ELF-1 (cell line): ENCODE measurements at regions not wholly inside any gene's neighbourhood (a gene's known extent, or its start where the extent isn't known, plus 50 kb on each side); places are given as distances from the start of the nearest gene placed in this dataset.
"Not testable (repeated sequence)": the region's sequence is repeated elsewhere in the genome, so short reads cannot be mapped to it uniquely, and the experiment has no call there.

Experiments used
- DNase-seq: peaks from one replicate; pipeline ENCODE4 v3.0.0-alpha.2; 2016; ENCODE audit warnings: low read depth, low spot score

DNA sequence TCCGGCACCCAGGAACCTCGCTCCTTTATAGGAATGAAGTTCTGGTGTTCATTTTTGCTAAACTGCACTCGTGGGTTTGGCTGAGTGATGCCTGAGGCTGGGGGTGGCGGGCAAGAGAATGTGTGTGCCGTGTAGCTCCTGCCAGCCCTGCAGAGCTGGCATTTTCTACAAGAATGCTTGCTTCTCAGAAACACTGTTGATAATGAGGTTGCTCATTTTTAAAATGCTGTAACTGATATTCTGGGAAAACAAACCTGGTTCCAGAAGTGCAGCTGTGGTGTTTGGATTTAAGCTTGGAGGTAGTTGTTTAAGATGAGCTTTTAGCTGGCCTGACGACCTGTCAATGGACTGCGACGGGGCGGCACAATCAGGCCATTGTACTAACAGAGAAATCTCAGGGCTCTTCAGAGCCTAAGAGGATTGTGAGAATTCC lies 511.9 kb upstream of the TNP1 start:
- DNase-seq = no peak

- no peak for DNase-seq
These were observed 510.5 kb upstream of the TNP1 start for GRCh38 chr2:217370391-217370790.

- no peak for DNase-seq
These were observed 507.6 kb upstream of the TNP1 start for GRCh38 chr2:217367464-217367863.

DNA sequence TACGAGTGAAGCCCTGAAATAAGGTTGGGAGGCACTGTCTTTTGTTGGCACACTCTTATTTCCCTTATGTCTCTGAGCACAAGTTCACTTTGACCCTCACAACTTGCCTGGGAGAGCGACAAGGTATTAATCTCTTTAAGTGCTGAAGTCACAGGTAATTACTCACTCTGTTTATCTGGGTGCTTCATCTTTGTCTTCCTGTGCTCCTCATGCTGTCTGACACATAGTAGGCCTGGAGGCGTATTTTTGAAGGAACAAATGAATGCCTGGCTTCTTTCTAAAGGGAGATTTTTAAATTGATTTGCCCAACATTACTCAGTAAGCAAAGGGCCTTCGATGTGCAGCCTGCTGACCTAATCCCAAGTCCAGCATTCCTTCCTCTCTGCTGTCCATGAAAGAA lies 507.1 kb upstream of the TNP1 start:
- peak; percentile 47 for DNase-seq

GRCh38 chr2:217366266-217366895 lies 506.5 kb upstream of the TNP1 start:
- DNase-seq = no peak

- DNase-seq = no peak
These were observed 505.8 kb upstream of the TNP1 start for GRCh38 chr2:217365656-217366055.

DNA sequence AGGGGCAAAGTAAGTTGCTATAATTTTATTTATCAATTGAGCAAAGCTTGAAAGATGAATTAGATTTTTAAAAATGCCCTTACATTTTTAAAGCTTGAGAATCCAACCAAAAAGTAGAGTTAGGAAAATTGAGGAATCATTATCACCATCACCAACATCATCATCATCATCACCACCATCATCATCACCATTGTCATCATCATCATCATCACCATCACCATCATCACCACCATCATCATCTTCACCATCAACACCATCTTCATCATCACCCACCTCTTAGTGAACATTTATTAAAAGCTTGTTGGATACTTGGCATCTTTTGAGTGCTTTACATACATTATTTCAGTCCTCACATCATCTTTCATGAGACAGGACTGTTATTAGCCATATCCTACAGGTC lies 504.4 kb upstream of the TNP1 start:
- no peak for DNase-seq

GRCh38 chr2:217363470-217363869 lies 503.6 kb upstream of the TNP1 start:
- no peak for DNase-seq

DNA sequence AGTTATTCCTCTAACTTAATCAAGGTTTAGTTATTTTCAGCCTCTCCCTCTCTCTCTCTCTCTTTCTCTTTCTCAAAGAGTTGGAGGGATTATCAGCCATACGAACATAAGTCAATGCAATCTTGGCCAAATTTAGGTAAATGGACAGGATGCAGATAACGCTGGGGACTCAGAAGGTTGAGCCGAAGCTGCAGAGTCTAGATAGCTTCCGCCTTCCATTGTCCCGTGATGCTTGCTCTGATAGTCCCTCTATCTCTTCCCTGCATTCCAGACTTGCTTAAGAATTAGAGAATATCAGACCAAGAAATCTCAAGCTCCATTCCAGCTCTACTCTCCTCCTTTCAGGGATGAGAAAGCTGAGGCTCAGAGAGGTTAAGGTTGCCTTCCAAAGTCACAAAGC lies 502.8 kb upstream of the TNP1 start:
- DNase-seq = no peak

DNA sequence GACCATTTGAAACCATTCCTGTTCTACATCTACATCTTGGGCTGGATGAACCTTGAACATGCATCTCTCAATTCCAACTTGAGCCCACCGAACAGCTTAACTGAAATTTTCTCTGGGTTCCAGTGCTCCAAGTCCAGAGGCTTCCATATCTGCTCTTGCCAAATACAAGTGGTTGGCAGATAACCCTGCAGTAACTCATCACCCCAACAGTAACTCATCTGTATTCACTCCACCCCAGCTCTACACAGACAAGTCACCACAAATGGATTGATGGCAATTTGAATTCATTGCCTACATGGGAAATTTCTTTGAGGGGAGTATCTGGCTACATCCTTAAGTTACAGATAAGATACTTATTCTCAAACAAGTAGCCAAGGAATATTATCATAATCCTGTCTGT lies 502.4 kb upstream of the TNP1 start:
- no peak for DNase-seq

DNA sequence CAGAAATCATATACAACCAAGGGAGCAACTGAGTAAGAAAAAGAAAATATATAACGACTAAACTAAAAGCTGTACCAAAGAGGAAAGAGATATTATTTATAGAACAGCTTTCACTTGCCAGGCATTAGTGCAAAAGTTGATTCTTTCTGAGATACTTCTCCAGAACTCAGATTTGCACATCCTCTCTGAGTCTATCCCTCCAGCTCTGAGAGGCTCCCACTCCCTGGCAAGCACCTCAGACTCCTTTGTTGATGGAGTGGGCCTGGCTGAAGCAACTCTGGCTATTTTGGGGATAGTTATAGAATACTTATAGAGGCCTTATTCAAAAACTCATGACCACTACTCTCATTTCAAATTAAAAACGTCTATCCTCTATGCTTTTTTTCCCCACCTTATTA lies 501.6 kb upstream of the TNP1 start:
- no peak for DNase-seq

DNA sequence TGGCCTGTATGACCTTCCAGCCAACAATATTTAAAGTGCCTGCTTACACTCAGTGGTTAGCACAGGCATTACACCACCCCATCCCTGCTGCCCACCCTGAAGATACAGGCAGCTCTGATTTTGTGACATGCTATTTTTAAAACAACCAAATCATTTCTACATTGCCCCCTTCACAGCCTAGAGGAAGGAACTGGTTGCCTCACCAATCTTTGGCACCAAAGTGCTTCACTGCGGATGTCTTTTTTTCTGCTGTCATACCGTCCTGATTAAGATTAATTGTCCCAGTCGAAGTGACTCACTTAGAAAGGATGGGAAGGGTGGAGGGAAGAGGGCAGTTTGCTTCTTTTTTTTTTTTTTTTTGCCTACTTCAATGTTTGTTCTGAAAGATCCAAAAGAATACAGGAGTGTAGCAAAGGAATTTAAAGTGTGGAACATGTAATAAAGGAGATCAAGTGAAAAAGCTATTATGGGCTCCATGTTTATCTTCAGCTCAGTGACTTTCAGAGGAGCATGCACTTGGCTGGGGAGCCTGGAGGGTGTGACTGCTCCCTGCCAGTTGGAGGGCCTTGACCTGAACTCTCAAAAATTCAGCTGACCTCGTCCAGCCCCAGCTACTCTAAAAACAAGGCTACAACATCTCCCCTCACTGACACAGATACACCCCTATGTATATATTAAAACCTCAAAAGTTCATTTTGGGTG lies 501.1 kb upstream of the TNP1 start:
- no peak for DNase-seq

- no peak for DNase-seq
These were observed 500.2 kb upstream of the TNP1 start for GRCh38 chr2:217360111-217360510.

DNA sequence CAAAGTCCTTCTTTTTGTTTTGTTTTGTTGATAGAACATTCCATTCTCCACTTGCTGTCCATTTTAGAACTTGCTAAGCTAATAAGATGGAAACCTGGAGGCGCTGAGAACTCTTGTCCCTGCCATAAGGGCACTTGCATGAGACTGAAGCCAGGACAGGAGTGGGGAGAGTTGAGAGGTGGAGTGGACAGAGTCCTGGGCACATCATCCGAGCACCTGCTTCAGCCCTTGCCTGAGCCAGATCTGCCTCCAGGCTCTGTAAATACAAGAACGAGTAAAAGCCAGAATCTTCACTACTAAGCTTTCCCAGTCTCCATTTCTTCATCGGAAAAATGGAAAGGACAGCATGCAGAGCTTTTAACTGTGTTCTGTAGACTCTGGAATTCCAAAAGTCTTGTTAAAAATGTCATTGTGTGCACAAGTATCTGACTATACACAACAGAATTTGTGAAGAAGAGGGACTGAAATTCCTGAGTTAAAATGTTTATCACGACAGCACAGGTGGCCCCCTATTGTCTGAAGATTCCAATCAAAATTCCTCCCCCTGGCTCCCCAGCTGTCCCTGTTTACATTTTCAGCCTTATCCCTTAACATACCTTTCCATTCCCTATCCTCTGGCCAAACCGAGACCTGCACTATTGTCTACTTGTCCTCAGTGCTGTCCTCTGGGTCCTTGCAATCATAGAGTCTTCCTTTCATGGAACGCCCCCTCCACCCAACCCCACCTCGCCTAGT lies 498.2 kb upstream of the TNP1 start:
- peak; percentile 68 for DNase-seq

DNA sequence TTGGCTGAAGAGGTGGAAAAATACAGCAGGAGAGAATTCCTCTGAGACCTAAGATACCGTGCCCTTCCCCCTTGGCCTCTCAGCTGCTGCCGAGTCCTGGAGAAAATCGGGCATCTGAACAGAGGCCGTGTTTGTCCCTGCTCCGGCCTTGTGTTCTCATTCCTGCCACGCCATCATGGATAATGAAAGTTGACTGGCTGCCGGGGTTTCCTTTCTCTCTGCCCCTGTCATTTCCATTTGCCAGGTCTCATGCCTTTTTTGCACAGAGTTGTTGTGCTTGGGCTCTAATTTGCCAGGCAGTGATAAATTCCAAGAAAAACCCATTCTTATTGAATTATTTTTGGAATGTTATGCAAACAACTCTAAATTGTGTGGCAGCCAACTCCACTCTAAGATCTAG lies 496.9 kb upstream of the TNP1 start:
- DNase-seq = no peak

GRCh38 chr2:217356142-217356541 lies 496.3 kb upstream of the TNP1 start:
- no peak for DNase-seq

DNA sequence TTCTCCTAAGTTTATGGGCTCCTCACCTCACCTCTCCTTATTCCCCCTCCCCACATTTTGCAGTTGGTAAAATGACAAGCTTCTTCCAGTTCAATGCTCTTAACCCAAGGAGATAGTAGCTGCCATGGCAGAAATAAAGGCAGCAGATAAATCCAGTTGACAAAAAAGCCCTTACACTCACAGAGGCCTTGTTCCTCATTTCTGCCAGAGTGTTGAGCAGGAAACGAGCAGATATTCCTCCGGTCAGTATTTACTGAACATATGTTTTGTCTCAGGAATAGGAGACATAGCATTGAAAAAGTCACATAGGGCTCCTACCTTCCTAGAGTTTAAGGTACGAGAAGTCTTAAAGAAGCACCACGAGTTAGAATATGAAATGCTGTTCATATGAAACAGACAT lies 493.7 kb upstream of the TNP1 start:
- no peak for DNase-seq

DNA sequence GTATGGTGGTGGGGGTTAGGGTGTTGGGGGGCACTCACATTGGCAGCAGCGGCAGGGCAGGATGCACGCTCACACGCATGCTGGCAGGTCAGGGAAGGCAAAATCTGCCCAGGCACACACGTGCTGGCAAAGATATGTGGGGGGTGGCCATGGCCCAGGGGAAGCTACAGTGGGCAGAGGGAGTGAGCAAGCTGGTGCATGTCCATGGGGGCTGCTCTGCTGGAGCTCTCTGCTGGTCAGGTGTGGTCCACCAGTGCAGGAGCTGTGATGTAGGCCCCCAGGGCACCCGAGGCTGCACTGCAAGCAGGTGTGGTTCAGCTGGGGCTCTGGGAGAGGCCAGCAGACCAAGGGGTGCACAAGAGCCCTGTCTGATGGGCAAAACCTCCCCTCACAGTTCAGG lies 491.5 kb upstream of the TNP1 start:
- no peak for DNase-seq

- DNase-seq = no peak
These were observed 489.4 kb upstream of the TNP1 start for GRCh38 chr2:217349251-217349650.

- DNase-seq = not testable (repeated sequence)
These were observed 487.8 kb upstream of the TNP1 start for GRCh38 chr2:217347630-217348029.

- not testable (repeated sequence) for DNase-seq
These were observed 486.2 kb upstream of the TNP1 start for GRCh38 chr2:217346043-217346442.

DNA sequence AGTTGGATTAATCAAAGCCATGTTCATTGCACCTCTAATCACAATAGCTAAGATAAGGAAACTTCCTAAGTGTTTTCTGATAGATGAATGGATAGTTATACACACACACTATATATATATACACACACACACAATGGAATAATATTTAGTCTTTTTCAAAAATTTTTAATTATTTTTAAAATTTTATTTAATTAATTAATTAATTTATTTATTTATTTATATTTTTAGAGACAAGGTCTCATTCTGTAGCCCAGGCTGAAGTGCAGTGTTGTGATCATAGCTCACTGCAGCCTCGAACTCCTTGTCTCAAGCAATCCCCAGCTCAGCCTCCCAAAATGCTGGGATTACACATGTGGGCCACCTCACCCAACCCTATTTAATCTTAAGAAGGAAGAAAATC lies 481.0 kb upstream of the TNP1 start:
- no peak for DNase-seq

- DNase-seq = no peak
These were observed 480.3 kb upstream of the TNP1 start for GRCh38 chr2:217340176-217340575.
